B cell (primary cell): ENCODE measurements at regions not wholly inside any gene's neighbourhood (a gene's known extent, or its start where the extent isn't known, plus 50 kb on each side); places are given as distances from the start of the nearest gene placed in this dataset.

Experiments
- ATAC-seq: fragments of 200-7000 bp; cut with Tn5 transposase; one replicate; pipeline ENCODE4 v1.10.0; 2021; ENCODE audit warnings: low read depth, mild to moderate bottlenecking, moderate number of reproducible peaks, moderate library complexity
- CTCF ChIA-PET: fragments of 350-600 bp; sonication (Branson Sonifier 250); formaldehyde crosslinking; loops from one replicate; lab custom pipeline; 2021; ENCODE audit warnings: antibody characterized with exemption, inconsistent platforms; lab: Charles Lee
- POLR2A ChIA-PET: fragments of 350-600 bp; sonication (Branson Sonifier 250); formaldehyde crosslinking; loops from one replicate; lab custom pipeline; 2021; ENCODE audit warnings: antibody characterized with exemption; lab: Charles Lee
- DNase-seq: peaks from one replicate; pipeline ENCODE4 v3.0.0; 2013
- H2AFZ ChIP-seq: 2 replicates; pipeline ENCODE4 v1.6.1; 2012; ENCODE audit warnings: mild to moderate bottlenecking, low read depth, low read length; ENCODE audit not compliant: insufficient read depth, poor library complexity, severe bottlenecking
- H3K27ac ChIP-seq, 2 donors: 1 replicate in 1 of 2; 2 replicates in 1 of 2; pipeline ENCODE4 v1.5.1; 2012 to 2013; ENCODE audit warnings: low read length in 2 of 2, mild to moderate bottlenecking in 2 of 2, moderate library complexity in 1 of 2
- H3K27me3 ChIP-seq, 4 experiments: fragments of 200-600 bp in 1 of 4; sonication (generic) in 1 of 4; replicated peaks in 1 of 4; 1 replicate in 2 of 4; 2 replicates in 2 of 4; pipeline versions ENCODE4 v1.6.1 to v1.7.0; 2013 to 2016; ENCODE audit warnings: low read length in 3 of 4, mild to moderate bottlenecking in 2 of 4, mixed read lengths in 1 of 4, moderate library complexity in 1 of 4; ENCODE audit not compliant: insufficient read depth in 4 of 4, control insufficient read depth in 3 of 4; ENCODE audit errors: control extremely low read depth in 1 of 4
- H3K36me3 ChIP-seq, 2 experiments: replicated peaks in 1 of 2; 1 replicate in 1 of 2; 2 replicates in 1 of 2; pipeline versions ENCODE4 v1.6.1 to v1.7.1; 2013; ENCODE audit warnings: low read length in 1 of 2; ENCODE audit not compliant: insufficient read depth in 2 of 2, control insufficient read depth in 1 of 2; ENCODE audit errors: control extremely low read depth in 1 of 2, extremely low read depth in 1 of 2
- H3K4me1 ChIP-seq, 2 donors: fragments of 200-600 bp in 1 of 2; sonication (generic) in 1 of 2; 1 replicate in 1 of 2; 2 replicates in 1 of 2; pipeline versions ENCODE4 v1.5.1 to v1.6.1; 2013 to 2017; ENCODE audit warnings: low read length in 2 of 2; ENCODE audit not compliant: control insufficient read depth in 2 of 2, insufficient read depth in 2 of 2
- H3K4me2 ChIP-seq: replicated peaks from 2 replicates; pipeline ENCODE3; 2012; ENCODE audit warnings: mild to moderate bottlenecking, low read depth, low read length; ENCODE audit not compliant: poor library complexity, severe bottlenecking
- H3K4me3 ChIP-seq, 5 experiments: fragments of 200-600 bp in 1 of 5; sonication (generic) in 1 of 5; 1 replicate in 3 of 5; 2 replicates in 2 of 5; pipeline versions ENCODE4 v1.5.1 to v1.7.0; 2011 to 2016; ENCODE audit warnings: low read length in 4 of 5, mild to moderate bottlenecking in 4 of 5, low read depth in 2 of 5, control low read depth in 1 of 5, moderate library complexity in 1 of 5; ENCODE audit not compliant: insufficient read depth in 1 of 5; ENCODE audit errors: control extremely low read depth in 1 of 5, extremely low read depth in 1 of 5
- H3K79me2 ChIP-seq: fragments of 200-600 bp; sonication (generic); one replicate; pipeline ENCODE4 v1.6.0; 2016; ENCODE audit warnings: low read length; ENCODE audit not compliant: control insufficient read depth, insufficient read depth
- H3K9ac ChIP-seq: fragments of 200-600 bp; sonication (generic); 2 replicates; pipeline ENCODE4 v1.6.1; 2017; ENCODE audit warnings: mild to moderate bottlenecking, low read length, moderate library complexity
- H3K9me3 ChIP-seq, 3 donors: one replicate each; pipeline versions ENCODE4 v1.6.1 to v1.7.1; 2013; ENCODE audit warnings: low read length in 2 of 3; ENCODE audit not compliant: control insufficient read depth in 2 of 3, insufficient read depth in 1 of 3; ENCODE audit errors: control extremely low read depth in 1 of 3
- H4K20me1 ChIP-seq: 2 replicates; pipeline ENCODE4 v1.6.0; 2012; ENCODE audit warnings: mild to moderate bottlenecking, low read length; ENCODE audit not compliant: insufficient read depth, control insufficient read depth, poor library complexity, severe bottlenecking
- H3K27ac Mint-ChIP-seq: one replicate; pipeline ENCODE4 v1.8.0; 2021; ENCODE audit warnings: mixed read lengths
- H3K27me3 Mint-ChIP-seq: one replicate; pipeline ENCODE4 v1.8.0; 2021; ENCODE audit warnings: mixed read lengths
- H3K4me1 Mint-ChIP-seq: one replicate; pipeline ENCODE4 v1.8.0; 2021; ENCODE audit warnings: mixed read lengths
- H3K4me3 Mint-ChIP-seq: one replicate; pipeline ENCODE4 v1.8.0; 2021; ENCODE audit warnings: mixed read lengths
- H3K9me3 Mint-ChIP-seq: one replicate; pipeline ENCODE4 v1.8.0; 2022; ENCODE audit warnings: mixed read lengths; ENCODE audit not compliant: insufficient read depth
- CTCF ChIP-seq: fragments of 200-600 bp; IDR thresholded peaks from one replicate; pipeline ENCODE4 v1.8.0; 2022; ENCODE audit warnings: antibody characterized with exemption, mild to moderate bottlenecking
- EZH2 ChIP-seq: IDR thresholded peaks from 2 replicates; pipeline ENCODE4 v1.6.1; 2012; ENCODE audit warnings: borderline replicate concordance, low read depth, mild to moderate bottlenecking, moderate library complexity, low read length; ENCODE audit not compliant: insufficient read depth, poor library complexity, severe bottlenecking
- whole genome bisulfite sequencing: methylation state at CpG from one replicate; pipeline ENCODE4 v1.1.5; 2013; ENCODE audit warnings: missing lambda C conversion rate; ENCODE audit not compliant: insufficient coverage; 5-methylcytosine and 5-hydroxymethylcytosine counted together
- intact Hi-C: fragments of 100-400 bp; cut with micrococcal nuclease; formaldehyde crosslinking; loops from one replicate; pipeline ENCODE4 v1.10.0; 2022

DNA sequence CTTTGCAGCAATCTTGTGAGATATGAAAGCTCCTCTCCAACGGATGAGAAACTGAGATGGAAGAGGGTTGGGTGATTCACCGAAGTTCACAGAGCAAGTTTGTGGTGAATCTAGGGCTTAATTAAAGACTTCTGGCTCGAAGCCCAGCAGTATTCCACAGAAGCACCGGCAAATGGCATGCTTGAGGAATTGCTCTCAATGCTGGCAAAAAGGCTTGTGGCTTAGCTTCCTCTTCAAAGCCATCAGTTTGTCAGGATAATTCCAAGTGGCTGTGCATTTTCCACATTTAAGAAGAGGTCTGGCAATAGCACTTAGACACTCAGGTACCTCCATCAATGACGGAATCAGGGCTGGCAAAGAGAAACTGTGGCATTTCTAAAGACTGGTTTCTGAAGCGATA is 98.7 kb upstream of the SLC66A3 start:
- no peak overlapping the region for H3K9ac ChIP-seq
- ATAC-seq (no peak), DNase-seq (no peak)
- no peak overlapping the region for H3K4me3 ChIP-seq
- intact Hi-C loops, result no loop called here
- CTCF ChIA-PET, result interaction anchor here (1.2 kb wide), 1 partner anchor 69 kb away, joined by 3 read pairs; no protein-coding TSS in a partner anchor
- Mint-ChIP-seq H3K9me3 (peaks cover 8% of the 10 kb centered on the region), H3K4me3 (no peak overlapping the region), H3K27ac (no peak overlapping the region), H3K27me3 (peaks cover 9% of the 10 kb centered on the region), H3K4me1 (no peaks in the 10 kb centered on the region)
- POLR2A ChIA-PET, result no interaction called here
- 95% methylated on average over 4 of the region's 6 CpGs for WGBS
- H3K27me3 ChIP-seq, result no peaks in the 10 kb centered on the region
- no peaks in the 10 kb centered on the region for H4K20me1 ChIP-seq
- no peak overlapping the region for H3K4me2 ChIP-seq
- no peaks in the 10 kb centered on the region for H3K4me1 ChIP-seq
- no peak for TF ChIP-seq CTCF
- TF ChIP-seq EZH2, result no peak
- H3K27ac ChIP-seq, result no peak overlapping the region
- no peak overlapping the region for H2AFZ ChIP-seq
- peaks cover 0 to 14% (median 4%) of the 10 kb centered on the region in 3 donors for H3K9me3 ChIP-seq
- no peaks in the 10 kb centered on the region for H3K36me3 ChIP-seq
- no peaks in the 10 kb centered on the region for H3K79me2 ChIP-seq

GRCh38 chr2:11057031-11057430 is 98.2 kb upstream of the SLC66A3 start:
- H3K9me3 ChIP-seq, result peaks cover 0 to 14% (median 4%) of the 10 kb centered on the region in 3 donors
- ChIA-PET POLR2A (no interaction called here), CTCF (interaction anchor here (1.2 kb wide), 1 partner anchor 68 kb away, joined by 3 read pairs; no protein-coding TSS in a partner anchor)
- no peak overlapping the region for H3K4me3 Mint-ChIP-seq
- no peaks in the 10 kb centered on the region for H4K20me1 ChIP-seq
- H3K4me1 Mint-ChIP-seq, result no peaks in the 10 kb centered on the region
- no peaks in the 10 kb centered on the region for H3K27me3 ChIP-seq
- no peaks in the 10 kb centered on the region for H3K4me1 ChIP-seq
- no peak overlapping the region for H2AFZ ChIP-seq
- H3K9me3 Mint-ChIP-seq, result peaks cover 8% of the 10 kb centered on the region
- peaks cover 7% of the 10 kb centered on the region for H3K27me3 Mint-ChIP-seq
- no peak overlapping the region for H3K27ac Mint-ChIP-seq
- no peak overlapping the region for H3K27ac ChIP-seq
- no peak for DNase-seq
- no peak for TF ChIP-seq CTCF
- no peak for TF ChIP-seq EZH2
- no peak overlapping the region for H3K9ac ChIP-seq
- no peaks in the 10 kb centered on the region for H3K36me3 ChIP-seq
- no peak for ATAC-seq
- 95% methylated on average over 4 of the region's 4 CpGs for WGBS
- no peak overlapping the region for H3K4me2 ChIP-seq
- H3K4me3 ChIP-seq, result no peak overlapping the region
- intact Hi-C loops, result no loop called here
- H3K79me2 ChIP-seq, result no peaks in the 10 kb centered on the region
